Astrocyte of the spinal cord (primary cell): ENCODE measurements at regions not wholly inside any gene's neighbourhood (a gene's known extent, or its start where the extent isn't known, plus 50 kb on each side); places are given as distances from the start of the nearest gene placed in this dataset.

Experiments used
- DNase-seq: peaks from one replicate; pipeline ENCODE4 v3.0.0; 2011; ENCODE audit warnings: low read depth, low spot score
- H3K4me3 ChIP-seq: 2 replicates; pipeline ENCODE4 v1.5.1; 2011; ENCODE audit warnings: low read depth, mild to moderate bottlenecking, low read length, moderate library complexity
- in situ Hi-C: cut with HindIII; loops from 2 replicates; pipeline ENCODE4 v1.10.0; 2017; ENCODE audit warnings: low sequenced_read_pairs
- TF ChIP-seq, protein P1 (sequence below): IDR thresholded peaks from 2 replicates; pipeline ENCODE4 v1.5.1; 2012; ENCODE audit warnings: low read depth, mild to moderate bottlenecking, low read length, inconsistent platforms

DNA sequence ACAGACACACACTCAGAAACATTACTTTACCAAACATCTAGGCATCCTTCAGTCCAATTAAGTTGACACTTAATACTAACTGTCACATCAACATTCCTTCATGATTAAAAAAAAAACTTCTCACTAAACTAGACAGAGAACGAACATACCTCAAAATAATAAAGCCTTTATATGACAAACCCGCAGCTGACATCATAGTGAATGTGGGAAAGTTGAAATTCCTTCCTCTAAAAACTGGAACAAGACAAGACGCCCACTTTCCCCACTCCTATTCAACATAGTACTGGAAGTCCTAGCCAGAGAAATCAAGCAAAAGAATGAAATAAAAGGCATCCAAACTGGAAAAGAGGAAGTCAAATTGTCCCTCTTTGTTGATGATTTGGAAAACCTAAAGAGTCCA, 96.9 kb upstream of the PPP1R9A start:
- no peak overlapping the region for H3K4me3 ChIP-seq
- no peak for DNase-seq
- TF ChIP-seq, protein P1, sequence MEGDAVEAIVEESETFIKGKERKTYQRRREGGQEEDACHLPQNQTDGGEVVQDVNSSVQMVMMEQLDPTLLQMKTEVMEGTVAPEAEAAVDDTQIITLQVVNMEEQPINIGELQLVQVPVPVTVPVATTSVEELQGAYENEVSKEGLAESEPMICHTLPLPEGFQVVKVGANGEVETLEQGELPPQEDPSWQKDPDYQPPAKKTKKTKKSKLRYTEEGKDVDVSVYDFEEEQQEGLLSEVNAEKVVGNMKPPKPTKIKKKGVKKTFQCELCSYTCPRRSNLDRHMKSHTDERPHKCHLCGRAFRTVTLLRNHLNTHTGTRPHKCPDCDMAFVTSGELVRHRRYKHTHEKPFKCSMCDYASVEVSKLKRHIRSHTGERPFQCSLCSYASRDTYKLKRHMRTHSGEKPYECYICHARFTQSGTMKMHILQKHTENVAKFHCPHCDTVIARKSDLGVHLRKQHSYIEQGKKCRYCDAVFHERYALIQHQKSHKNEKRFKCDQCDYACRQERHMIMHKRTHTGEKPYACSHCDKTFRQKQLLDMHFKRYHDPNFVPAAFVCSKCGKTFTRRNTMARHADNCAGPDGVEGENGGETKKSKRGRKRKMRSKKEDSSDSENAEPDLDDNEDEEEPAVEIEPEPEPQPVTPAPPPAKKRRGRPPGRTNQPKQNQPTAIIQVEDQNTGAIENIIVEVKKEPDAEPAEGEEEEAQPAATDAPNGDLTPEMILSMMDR: no peak
- in situ Hi-C loops: no loop called here

DNA sequence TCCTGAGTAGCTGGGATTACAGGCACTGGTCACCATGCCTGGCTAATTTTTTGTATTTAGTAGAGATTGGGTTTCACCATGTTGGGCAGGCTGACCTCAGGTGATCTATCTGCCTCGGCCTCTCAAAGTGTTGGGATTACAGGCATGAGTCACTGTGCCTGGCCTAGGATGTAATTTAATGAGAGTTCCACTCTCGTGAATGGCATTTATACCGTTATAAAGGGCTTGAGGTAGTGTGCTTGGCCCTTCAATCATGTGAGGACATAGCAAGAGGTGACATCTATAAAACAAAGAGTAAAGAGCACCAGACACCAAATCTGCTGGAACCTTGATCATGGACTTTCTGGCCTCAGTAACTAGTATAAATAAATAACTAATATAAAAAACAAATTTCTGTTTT, 93.5 kb upstream of the PPP1R9A start:
- in situ Hi-C loops: no loop called here
- H3K4me3 ChIP-seq: no peak overlapping the region
- no peak for DNase-seq
- TF ChIP-seq, protein P1: no peak

DNA sequence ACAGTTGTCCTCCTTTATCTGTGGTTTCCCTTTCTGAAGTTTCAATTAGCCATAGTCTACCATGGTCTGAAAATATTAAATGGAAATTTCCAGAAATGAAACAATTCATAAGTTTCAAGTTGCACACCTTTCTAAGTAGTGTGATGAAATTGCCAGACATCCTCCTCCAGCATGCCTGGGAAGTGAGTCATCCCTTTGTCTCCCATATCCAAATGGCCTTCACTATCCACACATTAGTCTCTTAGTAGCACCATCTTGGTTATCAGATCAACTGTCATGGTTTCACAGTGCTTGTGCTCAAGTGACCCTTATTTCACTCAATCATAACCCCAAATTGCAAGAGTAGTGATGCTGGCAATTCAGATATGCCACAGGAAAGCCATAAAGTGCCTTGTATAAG, 83.4 kb upstream of the PPP1R9A start:
- TF ChIP-seq, protein P1: no peak
- H3K4me3 ChIP-seq: no peak overlapping the region
- in situ Hi-C loops: no loop called here
- DNase-seq: peak; percentile 56

DNA sequence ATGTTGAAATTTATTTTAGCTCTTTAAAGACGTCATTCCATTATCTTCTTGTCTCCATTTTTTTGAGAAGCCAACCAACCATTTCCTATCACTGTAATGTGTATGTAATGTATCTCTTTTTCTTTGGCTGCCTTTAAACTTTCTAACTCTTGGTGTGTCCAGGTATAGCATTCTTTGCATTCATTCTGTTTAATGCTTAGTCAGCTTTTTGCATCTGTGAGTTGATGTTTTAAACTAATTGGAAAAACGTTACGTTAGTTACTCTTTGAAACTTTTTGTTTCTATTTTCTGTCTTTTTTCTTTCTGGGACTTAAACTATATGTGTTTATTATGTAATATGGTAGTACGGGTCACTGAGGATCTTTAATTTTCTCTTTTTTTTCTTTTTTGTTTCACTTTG, 77.4 kb upstream of the PPP1R9A start:
- in situ Hi-C loops: no loop called here
- TF ChIP-seq, protein P1: no peak
- no peak overlapping the region for H3K4me3 ChIP-seq
- DNase-seq: no peak

DNA sequence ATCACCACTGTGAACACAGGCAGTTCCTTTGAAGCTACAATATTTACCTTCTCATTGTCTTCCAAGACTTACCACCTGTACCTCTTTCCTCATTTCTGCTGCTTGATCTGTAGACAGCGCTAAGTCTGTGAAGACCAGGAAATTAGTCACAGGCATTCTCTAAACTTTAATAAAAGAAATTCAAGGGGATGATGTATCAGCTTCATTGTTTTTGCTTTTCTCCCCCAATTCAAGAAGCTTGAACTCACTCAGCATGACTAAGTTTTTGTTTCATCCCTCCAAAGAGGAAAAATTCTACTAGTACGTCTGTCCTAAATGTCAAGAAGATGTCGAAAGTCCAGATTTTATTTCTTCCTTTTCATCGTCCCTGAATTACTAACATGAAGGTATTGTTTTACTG, 75.3 kb upstream of the PPP1R9A start:
- TF ChIP-seq, protein P1: no peak
- in situ Hi-C loops: no loop called here
- no peak for DNase-seq
- no peak overlapping the region for H3K4me3 ChIP-seq

DNA sequence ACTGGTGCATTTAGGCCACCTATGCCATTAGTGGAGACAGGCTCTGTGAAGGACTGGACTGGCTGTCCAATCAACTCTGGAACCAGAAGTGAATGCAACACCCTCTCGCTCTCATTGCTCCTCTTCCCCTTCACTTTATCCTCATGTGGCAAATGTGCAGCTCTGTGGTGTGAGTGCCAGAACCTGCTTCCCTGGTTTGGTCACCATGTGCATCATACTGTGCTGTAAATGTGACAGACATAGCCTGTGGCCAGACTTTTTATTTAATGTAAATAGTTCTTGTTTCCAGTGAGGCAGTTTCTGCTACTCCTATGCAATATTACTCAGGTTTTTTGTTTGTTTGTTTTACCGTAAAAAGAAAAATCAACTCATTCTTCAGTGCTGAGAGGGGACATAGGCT, 73.0 kb upstream of the PPP1R9A start:
- DNase-seq: no peak
- in situ Hi-C loops: no loop called here
- no peak overlapping the region for H3K4me3 ChIP-seq
- TF ChIP-seq, protein P1: no peak

DNA sequence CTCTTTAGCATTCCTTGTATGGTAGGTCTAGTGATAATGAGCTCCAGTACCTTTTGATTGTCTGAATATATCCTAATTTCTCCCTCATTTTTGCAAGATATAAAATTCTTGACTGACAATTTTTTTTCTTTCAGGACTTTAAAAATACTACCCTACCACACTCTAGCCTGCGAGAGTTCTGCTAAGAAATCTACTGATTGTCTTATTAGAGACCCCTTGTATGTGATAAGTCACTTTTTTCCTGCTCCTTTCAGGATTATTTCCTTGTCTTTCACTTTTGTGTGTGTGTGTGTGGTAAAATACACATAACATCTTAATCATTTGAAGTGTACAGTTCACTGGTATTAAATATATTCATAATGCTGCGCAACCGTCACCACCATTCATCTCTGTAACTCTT, 68.7 kb upstream of the PPP1R9A start:
- DNase-seq: no peak
- TF ChIP-seq, protein P1: no peak
- in situ Hi-C loops: no loop called here
- H3K4me3 ChIP-seq: no peak overlapping the region
